Adipocyte (in vitro differentiated cells): ENCODE measurements at regions not wholly inside any gene's neighbourhood (a gene's known extent, or its start where the extent isn't known, plus 50 kb on each side); places are given as distances from the start of the nearest gene placed in this dataset.

ENCODE experiments used
- DNase-seq: peaks from one replicate; pipeline ENCODE4 v3.0.0-alpha.2; 2015; ENCODE audit warnings: low read depth
- H3K27me3 ChIP-seq: replicated peaks from 2 replicates; pipeline ENCODE4 v1.7.0; 2013; ENCODE audit warnings: mild to moderate bottlenecking, low read length, moderate library complexity; ENCODE audit not compliant: control insufficient read depth, insufficient read depth
- H3K36me3 ChIP-seq: 2 replicates; pipeline ENCODE4 v1.7.0; 2013; ENCODE audit warnings: low read length, mild to moderate bottlenecking, moderate library complexity; ENCODE audit not compliant: control insufficient read depth, insufficient read depth, severe bottlenecking
- H3K4me1 ChIP-seq: 2 replicates; pipeline ENCODE4 v1.7.0; 2013; ENCODE audit warnings: mild to moderate bottlenecking, low read length, moderate library complexity; ENCODE audit not compliant: control insufficient read depth, insufficient read depth
- H3K4me3 ChIP-seq: 2 replicates; pipeline ENCODE4 v1.7.0; 2013; ENCODE audit warnings: mild to moderate bottlenecking, low read length, moderate library complexity
- H3K9ac ChIP-seq: 2 replicates; pipeline ENCODE4 v1.7.0; 2013; ENCODE audit warnings: mild to moderate bottlenecking, low read length, moderate library complexity
- H3K9me3 ChIP-seq: 2 replicates; pipeline ENCODE4 v1.7.0; 2013; ENCODE audit warnings: mild to moderate bottlenecking, low read length, moderate library complexity; ENCODE audit not compliant: control insufficient read depth

GRCh38 chr20:43241057-43241702 lies 51.5 kb upstream of the PTPRT start:
- H3K36me3 ChIP-seq, result no peaks in the 10 kb centered on the region
- peaks cover 29% of the 10 kb centered on the region for H3K27me3 ChIP-seq
- H3K9ac ChIP-seq, result no peak overlapping the region
- no peaks in the 10 kb centered on the region for H3K4me1 ChIP-seq
- H3K9me3 ChIP-seq, result no peaks in the 10 kb centered on the region
- DNase-seq, result no peak
- H3K4me3 ChIP-seq, result no peak overlapping the region
